Glomerular visceral epithelial cell (primary cell): ENCODE measurements at regions not wholly inside any gene's neighbourhood (a gene's known extent, or its start where the extent isn't known, plus 50 kb on each side); places are given as distances from the start of the nearest gene placed in this dataset.

Experiments
- DNase-seq: peaks from one replicate; pipeline ENCODE4 v3.0.0-alpha.2; 2016; ENCODE audit errors: extremely low spot score

GRCh38 chr1:201708691-201709090, 120.3 kb upstream of the IPO9 start:
- DNase-seq: no peak

- DNase-seq: peak; percentile 71
Observed at GRCh38 chr1:201709564-201710295, 119.2 kb upstream of the IPO9 start.

DNA sequence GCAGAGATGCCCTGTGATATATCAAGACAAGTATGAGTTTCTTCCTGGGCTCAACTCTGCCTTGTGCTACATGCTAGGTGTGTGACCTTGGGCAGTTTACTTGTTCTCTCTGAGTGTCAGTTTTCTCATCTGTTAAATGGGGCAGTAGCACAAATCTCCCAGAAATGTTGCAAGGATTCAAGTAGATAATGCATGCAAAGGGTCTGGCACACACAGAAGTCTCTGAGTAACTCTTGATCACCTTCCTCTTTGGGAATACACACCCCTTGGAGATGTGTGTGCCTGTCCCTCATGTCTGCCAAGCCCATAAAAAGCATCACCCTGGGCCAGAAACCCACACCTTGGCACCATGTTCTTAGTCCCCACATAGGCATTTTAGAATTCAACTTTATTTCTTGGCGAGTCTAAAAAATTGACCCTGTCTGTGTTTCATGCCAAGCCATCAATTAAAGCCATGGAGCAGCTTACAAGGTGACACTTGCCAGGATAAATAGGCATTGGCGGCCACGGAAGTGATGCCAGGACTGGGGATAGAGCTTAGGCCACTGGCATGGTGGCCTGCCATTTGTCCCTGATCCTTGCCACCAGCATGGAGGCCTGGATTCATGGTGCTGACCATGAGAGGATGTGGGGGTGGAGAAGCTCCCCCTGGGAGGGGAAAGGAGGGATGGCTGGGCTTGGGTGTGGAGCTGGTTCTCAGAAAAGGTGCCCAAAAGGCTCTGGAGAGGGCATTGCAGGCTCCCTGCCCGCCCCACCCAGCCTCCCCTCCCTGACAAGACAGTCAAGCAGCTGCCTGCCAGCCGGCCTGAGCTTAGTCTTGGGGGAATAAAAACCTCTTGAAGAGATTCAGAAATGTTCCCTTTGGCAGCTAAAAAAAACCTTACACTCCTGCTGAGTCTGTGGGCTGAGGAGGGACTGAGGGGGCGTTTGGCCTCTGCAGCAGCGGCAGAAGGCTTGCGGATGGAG, 118.0 kb upstream of the IPO9 start:
- no peak for DNase-seq

DNA sequence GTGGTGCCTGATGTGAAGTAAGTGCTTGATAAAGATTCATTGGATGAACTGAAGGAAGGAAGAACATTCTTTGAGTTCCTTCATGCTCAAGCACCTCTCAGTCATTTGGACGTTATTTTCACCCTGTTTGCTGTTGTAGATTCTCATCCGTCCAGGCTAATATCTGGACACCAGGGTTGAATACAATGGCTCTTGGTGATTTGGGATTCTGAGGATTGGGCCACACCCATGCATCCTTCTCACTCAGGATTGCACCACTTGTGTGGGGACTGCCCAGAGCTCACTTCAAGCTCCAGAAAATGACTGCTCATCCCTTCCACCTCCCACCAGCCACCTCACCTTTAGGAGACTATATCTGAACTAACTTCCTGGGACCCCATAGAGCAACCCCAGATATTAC, 117.1 kb upstream of the IPO9 start:
- peak; percentile 51 for DNase-seq

DNA sequence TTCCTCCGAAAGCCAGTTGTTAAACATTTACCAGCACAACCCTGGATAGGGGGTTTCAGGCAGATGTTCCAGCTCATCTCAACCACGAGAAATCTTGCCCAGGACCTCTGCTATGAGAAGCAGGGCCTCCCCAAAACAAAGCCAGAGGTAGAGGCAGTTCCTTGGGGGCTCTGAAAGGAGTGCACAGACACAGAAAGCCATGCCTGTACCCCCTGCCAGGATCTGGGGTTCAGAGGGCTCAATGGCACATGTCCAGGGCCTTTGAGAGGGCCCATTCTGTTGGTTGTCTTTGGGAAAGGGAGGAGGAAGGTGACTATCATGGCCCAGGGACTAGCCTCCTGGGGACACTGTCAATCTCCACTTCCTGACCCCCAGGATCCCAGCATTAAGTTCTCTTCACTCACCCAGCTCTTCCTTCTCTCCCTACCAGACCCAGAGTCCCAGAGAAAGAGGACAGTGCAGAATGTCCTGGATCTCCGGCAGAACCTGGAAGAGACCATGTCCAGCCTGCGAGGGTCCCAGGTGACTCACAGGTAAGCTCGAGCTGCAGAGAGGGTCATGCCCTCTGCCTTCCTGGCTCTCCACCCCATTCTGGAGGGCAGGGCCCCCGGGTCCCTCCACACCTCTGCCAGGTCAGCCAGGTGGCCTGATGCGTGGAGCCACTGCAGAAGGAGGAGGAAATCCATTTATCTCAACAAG, 116.4 kb upstream of the IPO9 start:
- peak; percentile 40 for DNase-seq

DNA sequence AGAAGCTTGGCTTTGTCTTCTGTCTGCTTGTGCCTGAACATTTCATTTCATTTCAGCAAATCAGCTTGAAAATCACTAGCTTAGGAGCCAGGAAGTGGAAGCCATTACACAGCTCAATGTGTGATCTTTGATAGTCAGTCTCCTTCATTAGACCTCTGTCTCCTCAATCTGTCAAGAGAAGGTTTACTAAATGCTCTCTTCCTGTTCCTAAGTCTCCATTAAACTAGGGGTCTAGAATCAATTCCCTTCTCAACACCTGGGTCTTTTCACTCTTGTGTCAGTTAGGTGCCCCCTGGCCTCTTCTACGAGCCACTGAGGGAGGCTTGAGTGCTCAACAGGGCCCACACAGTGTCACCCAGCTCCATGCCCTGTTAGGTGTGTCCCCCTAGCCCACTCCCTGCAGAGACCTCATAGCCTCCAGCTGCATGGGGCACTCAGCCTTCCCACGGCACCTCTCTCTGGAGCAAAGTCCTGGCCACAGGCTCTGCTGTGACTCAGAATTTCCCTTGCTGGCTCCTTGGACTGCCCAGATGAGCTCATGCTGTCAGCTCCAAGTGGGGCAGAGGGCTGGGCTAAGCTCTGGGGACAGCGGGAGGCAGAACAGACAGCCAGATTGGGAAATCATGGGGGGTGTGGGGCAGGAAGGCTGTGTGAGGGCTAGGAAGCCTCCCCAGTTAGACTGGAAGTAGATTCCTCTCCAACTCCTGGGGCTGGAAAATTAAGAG, 115.7 kb upstream of the IPO9 start:
- peak; percentile 98 for DNase-seq

GRCh38 chr1:201714542-201715329, 114.2 kb upstream of the IPO9 start:
- DNase-seq: peak; percentile 99

- DNase-seq: no peak
Observed at GRCh38 chr1:201715351-201715750, 113.6 kb upstream of the IPO9 start.

- DNase-seq: no peak
Observed at GRCh38 chr1:201715801-201716741, 112.9 kb upstream of the IPO9 start.

DNA sequence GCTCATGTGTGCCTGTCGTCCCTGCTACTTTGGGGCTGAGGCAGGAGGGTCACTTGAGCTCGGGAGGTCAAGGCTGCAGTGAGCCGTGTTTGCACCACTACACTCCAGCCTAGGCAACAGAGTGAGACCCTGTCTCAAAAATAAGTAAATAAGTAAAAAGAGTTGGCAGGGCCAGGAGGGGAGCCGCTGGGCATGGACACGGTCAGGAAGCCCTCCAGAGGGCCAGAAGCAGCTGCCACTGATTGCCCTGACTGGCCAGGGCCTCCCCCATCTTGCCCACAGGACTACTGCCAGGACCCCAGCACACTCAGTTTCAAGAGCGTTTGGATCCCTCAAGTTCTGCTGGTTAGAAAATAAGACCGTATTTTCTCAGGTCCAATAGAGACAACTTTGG, 112.2 kb upstream of the IPO9 start:
- DNase-seq: no peak

DNA sequence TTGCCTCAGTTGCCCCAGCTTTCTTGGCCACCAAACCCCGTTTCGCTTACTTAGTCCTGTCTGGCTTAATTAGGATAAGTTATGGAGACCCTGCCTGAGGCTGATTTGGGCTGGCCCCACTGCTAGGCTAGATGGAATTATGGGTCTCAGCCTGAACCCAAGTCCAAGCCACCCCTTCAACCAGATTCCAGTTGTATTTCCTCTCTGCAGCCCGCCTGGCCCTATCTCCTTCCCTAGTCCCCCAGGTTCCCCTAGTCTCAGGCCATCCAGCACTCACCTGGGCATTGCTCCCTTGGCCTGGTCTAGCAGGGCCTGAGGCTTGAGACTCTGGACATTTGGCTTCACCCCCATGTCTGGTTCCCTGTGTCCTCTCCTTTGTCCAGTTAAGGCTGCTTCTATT, 111.7 kb upstream of the IPO9 start:
- no peak for DNase-seq

GRCh38 chr1:201718346-201719202, 110.4 kb upstream of the IPO9 start:
- DNase-seq: no peak

DNA sequence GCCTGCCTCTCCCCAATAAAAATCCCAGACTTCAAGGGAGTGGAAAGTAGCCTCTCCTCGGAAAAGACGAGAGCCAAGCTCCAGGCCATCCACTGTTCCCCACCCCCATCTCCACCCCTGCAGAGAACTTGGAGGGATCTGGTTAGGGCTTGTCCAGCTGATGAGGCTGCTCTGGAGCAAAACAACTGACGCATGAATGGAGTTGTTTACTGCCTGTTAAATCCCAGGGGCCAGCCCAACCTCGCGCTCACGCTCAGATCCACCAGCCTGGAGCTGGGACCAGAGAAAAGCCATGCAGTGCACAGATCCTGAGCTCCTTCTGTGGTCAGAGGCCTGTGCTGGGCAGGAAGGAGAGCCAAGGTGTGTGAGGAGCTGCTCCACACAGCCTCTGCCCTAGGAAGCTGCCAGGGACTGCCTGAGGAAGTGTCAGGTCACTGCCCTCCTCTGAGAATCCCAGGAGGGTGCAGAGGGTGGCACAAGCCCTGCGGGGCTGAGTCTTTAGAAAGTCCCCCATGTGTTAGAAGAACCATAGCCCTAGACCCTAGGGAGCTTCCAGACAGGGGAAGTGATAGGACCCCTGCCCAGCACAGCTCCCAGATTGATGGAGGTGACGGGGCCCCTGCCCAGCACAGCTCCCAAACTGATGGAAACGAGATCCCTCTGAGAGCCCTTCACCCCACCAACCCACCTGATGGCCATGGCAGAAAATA, 109.0 kb upstream of the IPO9 start:
- DNase-seq: no peak

DNA sequence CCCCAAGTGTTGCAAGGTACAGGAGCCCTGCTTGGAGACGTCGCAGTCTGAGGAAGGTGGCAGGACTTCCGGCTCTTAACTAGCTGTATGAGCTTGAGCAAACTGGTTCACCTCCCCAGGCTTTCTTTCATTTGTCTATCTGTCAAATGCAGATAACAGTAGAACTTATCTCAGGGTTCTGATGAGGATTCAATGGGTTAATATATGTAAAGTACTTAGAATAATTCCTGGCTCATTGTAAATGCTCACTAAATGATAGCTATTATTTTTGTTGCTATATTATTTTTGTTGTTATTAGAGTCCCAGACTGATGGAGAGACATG, 108.5 kb upstream of the IPO9 start:
- no peak for DNase-seq

DNA sequence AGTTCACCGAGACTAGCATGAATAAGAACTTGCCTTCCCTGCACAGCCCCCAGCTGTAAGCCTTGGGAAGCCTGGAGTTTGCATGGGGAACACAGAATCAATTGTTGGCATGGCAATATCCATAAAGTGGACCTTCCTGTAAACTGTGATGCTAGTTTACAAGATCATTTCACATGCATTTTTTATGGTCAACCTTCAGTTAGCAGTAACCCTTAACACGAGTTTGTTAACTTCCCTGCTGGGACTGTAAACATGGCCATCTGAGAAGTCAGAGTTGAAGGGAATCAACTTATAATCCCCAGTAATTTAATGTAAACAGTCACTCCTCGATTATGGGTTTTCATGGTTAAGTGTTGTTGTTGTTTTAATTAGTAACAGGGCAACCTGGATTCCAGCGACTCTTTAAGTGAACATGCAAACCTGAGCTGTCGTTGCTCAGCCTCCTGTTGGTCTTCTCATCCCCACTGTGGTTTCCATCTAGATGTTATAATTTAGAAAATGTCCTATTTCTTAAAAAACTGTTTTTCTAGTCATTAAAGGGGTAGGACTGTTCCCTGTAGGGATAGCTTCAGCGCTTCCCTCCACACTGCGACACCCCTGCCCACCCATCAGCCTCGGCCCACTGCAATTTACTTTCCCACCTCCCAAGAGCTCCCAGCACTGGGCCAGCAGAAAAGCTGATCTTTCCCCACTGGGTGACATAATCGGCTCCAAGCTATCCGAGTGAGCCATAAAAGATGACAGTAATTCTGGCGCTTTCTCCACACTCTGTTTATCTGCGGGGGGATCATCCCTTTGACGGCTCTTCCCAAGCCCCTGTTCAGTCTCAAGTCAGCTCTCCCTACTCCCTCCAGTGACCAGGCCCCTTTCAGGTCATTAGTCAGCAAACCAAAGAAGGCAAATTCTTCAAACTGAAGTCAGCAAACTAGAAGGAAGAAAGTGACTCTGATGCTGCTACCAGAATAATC, 107.6 kb upstream of the IPO9 start:
- DNase-seq: peak; percentile 46

DNA sequence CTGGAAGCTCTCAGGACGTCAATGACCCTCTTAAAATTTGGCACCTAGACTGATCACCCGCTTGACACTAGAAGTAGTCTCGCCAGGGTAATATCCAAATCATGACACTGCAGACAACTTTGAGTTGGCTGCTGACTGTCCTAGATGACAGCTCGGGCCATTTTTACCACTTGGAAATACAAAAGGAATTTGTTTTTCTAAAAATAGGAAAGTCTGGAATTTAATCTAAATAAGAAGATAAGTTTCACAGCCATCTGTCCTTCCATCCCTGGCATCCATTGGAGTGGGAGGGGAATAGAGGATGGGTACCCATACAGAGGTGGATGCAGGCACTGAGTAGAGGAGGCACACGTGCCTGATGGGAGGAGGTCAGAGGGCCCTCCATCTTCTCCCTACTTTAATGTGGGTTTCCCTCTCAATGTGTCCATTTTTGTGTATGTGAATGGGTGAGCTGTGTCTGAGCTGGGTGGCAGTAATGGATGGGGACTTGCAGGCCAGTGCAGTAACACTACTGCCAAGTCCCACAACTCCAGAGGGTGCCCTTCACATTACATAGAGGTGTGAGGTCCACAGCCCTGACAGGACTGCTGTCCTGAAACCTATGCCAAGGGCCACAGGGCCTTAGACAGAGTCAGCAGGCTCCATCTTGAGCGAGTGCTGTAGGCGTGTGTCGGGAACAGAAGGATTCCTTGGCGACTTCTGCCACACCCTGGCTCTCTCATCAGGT, 104.8 kb upstream of the IPO9 start:
- no peak for DNase-seq

- DNase-seq: no peak
Observed at GRCh38 chr1:201724766-201725118, 104.2 kb upstream of the IPO9 start.
